Nephron progenitor cell (in vitro differentiated cells): ENCODE measurements at regions not wholly inside any gene's neighbourhood (a gene's known extent, or its start where the extent isn't known, plus 50 kb on each side); places are given as distances from the start of the nearest gene placed in this dataset.

Experiments used
- DNase-seq: peaks from one replicate; pipeline ENCODE4 v3.0.0; 2021
- H3K27ac Mint-ChIP-seq: 2 replicates; pipeline ENCODE4 v1.8.0; 2021; ENCODE audit warnings: mild to moderate bottlenecking, moderate library complexity, mixed read lengths
- H3K27me3 Mint-ChIP-seq: 2 replicates; pipeline ENCODE4 v1.8.0; 2021; ENCODE audit warnings: mild to moderate bottlenecking, low read depth, mixed read lengths; ENCODE audit not compliant: poor library complexity
- H3K36me3 Mint-ChIP-seq: 2 replicates; pipeline ENCODE4 v1.8.0; 2021; ENCODE audit warnings: low read depth, mixed read lengths
- H3K4me1 Mint-ChIP-seq: 2 replicates; pipeline ENCODE4 v1.8.0; 2021; ENCODE audit warnings: mixed read lengths
- H3K4me3 Mint-ChIP-seq: 2 replicates; pipeline ENCODE4 v1.8.0; 2021; ENCODE audit warnings: mild to moderate bottlenecking, moderate library complexity, mixed read lengths
- H3K9me3 Mint-ChIP-seq: 2 replicates; pipeline ENCODE4 v1.8.0; 2021; ENCODE audit warnings: mild to moderate bottlenecking, moderate library complexity, mixed read lengths
- CTCF ChIP-seq: fragments of 200-600 bp; sonication (generic); IDR thresholded peaks from 2 replicates; pipeline ENCODE4 v1.5.0; 2021; ENCODE audit warnings: antibody characterized with exemption

- Mint-ChIP-seq H3K4me3 (no peak overlapping the region), H3K36me3 (no peaks in the 10 kb centered on the region), H3K4me1 (no peaks in the 10 kb centered on the region), H3K27me3 (peaks cover 2% of the 10 kb centered on the region), H3K27ac (no peak overlapping the region), H3K9me3 (no peaks in the 10 kb centered on the region)
- DNase-seq = no peak
- TF ChIP-seq CTCF = no peak
These were observed 61.4 kb upstream of the ATXN7L3B start for GRCh38 chr12:74476234-74476633.

- no peak overlapping the region for H3K4me3 Mint-ChIP-seq
- no peaks in the 10 kb centered on the region for H3K36me3 Mint-ChIP-seq
- H3K4me1 Mint-ChIP-seq = no peaks in the 10 kb centered on the region
- no peaks in the 10 kb centered on the region for H3K9me3 Mint-ChIP-seq
- no peak overlapping the region for H3K27ac Mint-ChIP-seq
- no peak for DNase-seq
- peaks cover 6% of the 10 kb centered on the region for H3K27me3 Mint-ChIP-seq
- TF ChIP-seq CTCF = no peak
These were observed 56.6 kb upstream of the ATXN7L3B start for GRCh38 chr12:74481078-74481477.

GRCh38 chr12:74482115-74482514, 55.5 kb upstream of the ATXN7L3B start:
- Mint-ChIP-seq H3K4me3 (no peak overlapping the region), H3K36me3 (no peaks in the 10 kb centered on the region), H3K4me1 (no peaks in the 10 kb centered on the region)

GRCh38 chr12:74483057-74483456, 54.6 kb upstream of the ATXN7L3B start:
- H3K4me3 Mint-ChIP-seq = no peak overlapping the region
- H3K27ac Mint-ChIP-seq = no peak overlapping the region
- peaks cover 6% of the 10 kb centered on the region for H3K27me3 Mint-ChIP-seq
- no peaks in the 10 kb centered on the region for H3K36me3 Mint-ChIP-seq
- no peaks in the 10 kb centered on the region for H3K4me1 Mint-ChIP-seq
- no peak for TF ChIP-seq CTCF
- no peaks in the 10 kb centered on the region for H3K9me3 Mint-ChIP-seq
- no peak for DNase-seq

More at GRCh38 chr12:74482115-74482514, 55.5 kb upstream of the ATXN7L3B start:
- no peak for DNase-seq
- Mint-ChIP-seq H3K9me3 (no peaks in the 10 kb centered on the region), H3K27ac (no peak overlapping the region), H3K27me3 (peaks cover 6% of the 10 kb centered on the region)
- no peak for TF ChIP-seq CTCF
